Hematopoietic multipotent progenitor cell (in vitro differentiated cells): ENCODE measurements at regions not wholly inside any gene's neighbourhood (a gene's known extent, or its start where the extent isn't known, plus 50 kb on each side); places are given as distances from the start of the nearest gene placed in this dataset.

Source experiments
- DNase-seq, 3 donors: peaks; one replicate each; pipeline ENCODE4 v3.0.0-alpha.2; 2011 to 2015; ENCODE audit warnings: low read depth in 2 of 3, low spot score in 2 of 3

- peak in 1 of 3 donors; percentile 50 for DNase-seq
Measured at GRCh38 chr15:70200511-70201424, 103.1 kb upstream of the TLE3 start.

GRCh38 chr15:70199540-70200410 is 102.1 kb upstream of the TLE3 start:
- DNase-seq: no peak

- no peak for DNase-seq
Measured at GRCh38 chr15:70199124-70199482, 101.4 kb upstream of the TLE3 start.

- DNase-seq: no peak
Measured at GRCh38 chr15:70198441-70199123, 100.9 kb upstream of the TLE3 start.

GRCh38 chr15:70197945-70198361 is 100.2 kb upstream of the TLE3 start:
- no peak for DNase-seq

- no peak for DNase-seq
Measured at GRCh38 chr15:70197318-70197944, 99.7 kb upstream of the TLE3 start.

GRCh38 chr15:70196372-70197316 is 98.9 kb upstream of the TLE3 start:
- no peak for DNase-seq

- DNase-seq: no peak
Measured at GRCh38 chr15:70195587-70196305, 98.0 kb upstream of the TLE3 start.

GRCh38 chr15:70195171-70195570 is 97.5 kb upstream of the TLE3 start:
- no peak for DNase-seq

GRCh38 chr15:70194266-70194665 is 96.5 kb upstream of the TLE3 start:
- DNase-seq: no peak

- no peak for DNase-seq
Measured at GRCh38 chr15:70193734-70194133, 96.0 kb upstream of the TLE3 start.

GRCh38 chr15:70192490-70192889 is 94.8 kb upstream of the TLE3 start:
- no peak for DNase-seq

- no peak for DNase-seq
Measured at GRCh38 chr15:70192041-70192440, 94.3 kb upstream of the TLE3 start.

GRCh38 chr15:70190965-70191364 is 93.2 kb upstream of the TLE3 start:
- no peak for DNase-seq

GRCh38 chr15:70189826-70190695 is 92.3 kb upstream of the TLE3 start:
- no peak for DNase-seq

GRCh38 chr15:70188286-70188685 is 90.6 kb upstream of the TLE3 start:
- DNase-seq: no peak

- DNase-seq: no peak
Measured at GRCh38 chr15:70187331-70187730, 89.6 kb upstream of the TLE3 start.

- DNase-seq: no peak
Measured at GRCh38 chr15:70186152-70186551, 88.4 kb upstream of the TLE3 start.
